ENCODE measurements at regions not wholly inside any gene's neighbourhood (a gene's known extent, or its start where the extent isn't known, plus 50 kb on each side); places are given as distances from the start of the nearest gene placed in this dataset.

DNA sequence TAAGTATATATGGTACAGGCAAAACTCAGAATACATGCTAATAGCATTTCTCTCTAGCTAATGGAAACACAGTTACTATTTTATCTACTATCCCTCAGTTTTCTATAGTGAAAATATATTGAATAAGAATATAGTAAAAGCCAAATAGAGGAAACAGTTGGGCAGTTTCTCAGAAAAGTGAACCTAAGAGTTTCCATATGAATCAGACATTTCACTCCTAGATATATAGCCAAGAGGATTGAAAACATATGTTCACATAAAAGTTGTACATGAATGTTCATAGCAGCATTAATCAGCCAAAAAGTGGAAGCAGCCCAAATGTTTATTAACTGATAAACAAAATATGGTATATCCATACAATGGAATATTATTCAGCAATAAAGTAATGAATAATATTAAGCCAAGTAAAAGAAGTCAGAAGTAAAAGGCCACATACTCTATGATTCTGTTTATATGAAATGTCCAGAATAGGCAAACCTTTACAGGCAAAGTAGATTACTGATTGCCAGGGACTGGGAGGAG is 134.6 kb downstream of the CYB561 start:
- H3K4me3 ChIP-seq (ENCODE audit: control insufficient read depth, low read depth, low read length): no peak overlapping the region
- no peak for DNase-seq (ENCODE audit: low read depth)
- TF ChIP-seq, protein P1, sequence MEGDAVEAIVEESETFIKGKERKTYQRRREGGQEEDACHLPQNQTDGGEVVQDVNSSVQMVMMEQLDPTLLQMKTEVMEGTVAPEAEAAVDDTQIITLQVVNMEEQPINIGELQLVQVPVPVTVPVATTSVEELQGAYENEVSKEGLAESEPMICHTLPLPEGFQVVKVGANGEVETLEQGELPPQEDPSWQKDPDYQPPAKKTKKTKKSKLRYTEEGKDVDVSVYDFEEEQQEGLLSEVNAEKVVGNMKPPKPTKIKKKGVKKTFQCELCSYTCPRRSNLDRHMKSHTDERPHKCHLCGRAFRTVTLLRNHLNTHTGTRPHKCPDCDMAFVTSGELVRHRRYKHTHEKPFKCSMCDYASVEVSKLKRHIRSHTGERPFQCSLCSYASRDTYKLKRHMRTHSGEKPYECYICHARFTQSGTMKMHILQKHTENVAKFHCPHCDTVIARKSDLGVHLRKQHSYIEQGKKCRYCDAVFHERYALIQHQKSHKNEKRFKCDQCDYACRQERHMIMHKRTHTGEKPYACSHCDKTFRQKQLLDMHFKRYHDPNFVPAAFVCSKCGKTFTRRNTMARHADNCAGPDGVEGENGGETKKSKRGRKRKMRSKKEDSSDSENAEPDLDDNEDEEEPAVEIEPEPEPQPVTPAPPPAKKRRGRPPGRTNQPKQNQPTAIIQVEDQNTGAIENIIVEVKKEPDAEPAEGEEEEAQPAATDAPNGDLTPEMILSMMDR (IDR thresholded peaks at IDR 0.05; ENCODE audit: control insufficient read depth, insufficient read depth, low read depth, low read length, missing control alignments): no peak

- TF ChIP-seq, protein P1 (IDR thresholded peaks at IDR 0.05; ENCODE audit: control insufficient read depth, insufficient read depth, low read depth, low read length, missing control alignments): no peak
- no peak for DNase-seq (ENCODE audit: low read depth)
- H3K4me3 ChIP-seq (ENCODE audit: control insufficient read depth, low read depth, low read length): no peak overlapping the region
Measured at GRCh38 chr17:63314761-63315160, 131.3 kb downstream of the CYB561 start.

- DNase-seq (ENCODE audit: low read depth): no peak
- H3K4me3 ChIP-seq (ENCODE audit: control insufficient read depth, low read depth, low read length): no peak overlapping the region
- TF ChIP-seq, protein P1 (IDR thresholded peaks at IDR 0.05; ENCODE audit: control insufficient read depth, insufficient read depth, low read depth, low read length, missing control alignments): no peak
Measured at GRCh38 chr17:63316100-63316499, 130.0 kb downstream of the CYB561 start.

DNA sequence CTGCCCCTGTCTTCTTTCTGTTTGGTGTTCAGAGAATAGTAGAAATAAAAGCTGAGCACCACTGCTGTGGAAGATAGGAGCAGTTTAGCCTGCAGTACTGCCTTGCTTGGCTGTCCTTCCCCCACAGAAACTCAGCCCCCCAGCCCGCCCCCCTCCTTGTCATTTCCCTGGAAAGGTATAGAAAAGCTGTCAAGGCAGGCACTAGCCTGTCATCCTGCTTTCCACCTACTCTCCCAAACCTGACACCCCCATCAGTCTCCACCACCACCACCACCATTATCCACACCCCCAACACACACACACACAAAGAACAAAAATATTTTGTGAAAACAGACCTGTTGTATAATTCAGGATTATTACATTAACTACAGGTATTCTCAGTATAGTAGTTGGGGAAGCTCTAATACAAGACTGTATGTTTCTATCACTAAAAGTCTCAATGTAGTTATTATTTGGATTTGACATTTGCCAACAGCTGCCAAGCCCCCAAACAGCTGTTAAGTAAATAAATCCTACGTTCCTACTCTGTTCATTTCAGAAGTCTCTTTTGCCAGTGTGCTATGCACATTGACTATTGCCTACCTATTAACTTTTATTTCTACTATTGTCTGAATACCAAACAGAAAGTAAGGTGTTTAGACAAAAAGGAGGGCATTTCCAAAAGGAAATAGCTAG is 128.8 kb downstream of the CYB561 start:
- no peak for DNase-seq (ENCODE audit: low read depth)
- no peak overlapping the region for H3K4me3 ChIP-seq (ENCODE audit: control insufficient read depth, low read depth, low read length)
- TF ChIP-seq, protein P1 (IDR thresholded peaks at IDR 0.05; ENCODE audit: control insufficient read depth, insufficient read depth, low read depth, low read length, missing control alignments): no peak

- DNase-seq (ENCODE audit: low read depth): no peak
- H3K4me3 ChIP-seq (ENCODE audit: control insufficient read depth, low read depth, low read length): no peak overlapping the region
- TF ChIP-seq, protein P1 (IDR thresholded peaks at IDR 0.05; ENCODE audit: control insufficient read depth, insufficient read depth, low read depth, low read length, missing control alignments): no peak
Measured at GRCh38 chr17:63325808-63326207, 120.3 kb downstream of the CYB561 start.

DNA sequence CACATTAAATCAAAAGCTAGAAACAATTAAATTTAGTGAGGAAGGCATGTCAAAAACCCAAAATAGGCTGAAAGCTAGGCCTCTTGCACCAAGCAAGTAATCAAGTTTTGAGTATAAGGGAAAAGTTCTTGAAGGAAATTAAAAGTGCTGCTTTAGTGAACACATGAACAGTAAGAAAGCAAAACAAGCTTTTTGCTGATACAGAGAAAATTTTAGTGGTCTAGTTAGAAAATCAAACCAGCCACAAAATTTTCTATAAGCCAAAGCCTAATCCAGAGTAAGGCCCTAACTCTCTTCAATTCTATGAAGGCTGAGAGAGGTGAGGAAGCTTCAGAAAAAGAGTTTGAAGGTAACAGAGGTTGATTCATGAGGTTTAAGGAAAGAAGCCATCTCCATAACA is 116.2 kb downstream of the CYB561 start:
- DNase-seq (ENCODE audit: low read depth): no peak
- no peak overlapping the region for H3K4me3 ChIP-seq (ENCODE audit: control insufficient read depth, low read depth, low read length)
- TF ChIP-seq, protein P1 (IDR thresholded peaks at IDR 0.05; ENCODE audit: control insufficient read depth, insufficient read depth, low read depth, low read length, missing control alignments): no peak

All from AG09309 (cell line).